Activated CD4-positive, alpha-beta T cell treated with anti-CD3 and anti-CD28 coated beads for 36 hours (primary cell): ENCODE measurements at regions not wholly inside any gene's neighbourhood (a gene's known extent, or its start where the extent isn't known, plus 50 kb on each side); places are given as distances from the start of the nearest gene placed in this dataset.
"Not testable (repeated sequence)": the region's sequence is repeated elsewhere in the genome, so short reads cannot be mapped to it uniquely, and the experiment has no call there.

Experiments
- ATAC-seq: fragments of 200-7000 bp; cut with Tn5 transposase; one replicate; pipeline ENCODE4 v1.10.0; 2021; ENCODE audit warnings: mild to moderate bottlenecking, moderate library complexity
- CTCF ChIA-PET: fragments of 350-600 bp; sonication (Branson Sonifier 250); formaldehyde crosslinking; loops from one replicate; lab custom pipeline; 2021; ENCODE audit warnings: antibody characterized with exemption; lab: Charles Lee
- POLR2A ChIA-PET: fragments of 350-600 bp; sonication (Branson Sonifier 250); formaldehyde crosslinking; loops from one replicate; lab custom pipeline; 2021; ENCODE audit warnings: antibody characterized with exemption, inconsistent platforms; lab: Charles Lee
- DNase-seq: peaks from one replicate; pipeline ENCODE4 v3.0.0-alpha.2; 2020
- H3K27ac Mint-ChIP-seq: one replicate; pipeline ENCODE4 v1.8.0; 2021; ENCODE audit warnings: mixed read lengths
- H3K27me3 Mint-ChIP-seq: one replicate; pipeline ENCODE4 v1.8.0; 2021; ENCODE audit warnings: mixed read lengths
- H3K36me3 Mint-ChIP-seq: one replicate; pipeline ENCODE4 v1.8.0; 2021; ENCODE audit warnings: low read depth, mixed read lengths
- H3K4me1 Mint-ChIP-seq: one replicate; pipeline ENCODE4 v1.8.0; 2021; ENCODE audit warnings: mixed read lengths
- H3K4me3 Mint-ChIP-seq: one replicate; pipeline ENCODE4 v1.8.0; 2021; ENCODE audit warnings: mild to moderate bottlenecking, moderate library complexity, mixed read lengths
- H3K9me3 Mint-ChIP-seq: one replicate; pipeline ENCODE4 v1.8.0; 2021; ENCODE audit warnings: low read depth, mixed read lengths
- intact Hi-C, 2 experiments: fragments of 100-400 bp; cut with DNase I in 1 of 2; cut with micrococcal nuclease in 1 of 2; formaldehyde crosslinking; loops; one replicate each; pipeline versions ENCODE4 v1.14.2 to v1.15.1; 2022 to 2024; cut with DNase I, micrococcal nuclease

DNA sequence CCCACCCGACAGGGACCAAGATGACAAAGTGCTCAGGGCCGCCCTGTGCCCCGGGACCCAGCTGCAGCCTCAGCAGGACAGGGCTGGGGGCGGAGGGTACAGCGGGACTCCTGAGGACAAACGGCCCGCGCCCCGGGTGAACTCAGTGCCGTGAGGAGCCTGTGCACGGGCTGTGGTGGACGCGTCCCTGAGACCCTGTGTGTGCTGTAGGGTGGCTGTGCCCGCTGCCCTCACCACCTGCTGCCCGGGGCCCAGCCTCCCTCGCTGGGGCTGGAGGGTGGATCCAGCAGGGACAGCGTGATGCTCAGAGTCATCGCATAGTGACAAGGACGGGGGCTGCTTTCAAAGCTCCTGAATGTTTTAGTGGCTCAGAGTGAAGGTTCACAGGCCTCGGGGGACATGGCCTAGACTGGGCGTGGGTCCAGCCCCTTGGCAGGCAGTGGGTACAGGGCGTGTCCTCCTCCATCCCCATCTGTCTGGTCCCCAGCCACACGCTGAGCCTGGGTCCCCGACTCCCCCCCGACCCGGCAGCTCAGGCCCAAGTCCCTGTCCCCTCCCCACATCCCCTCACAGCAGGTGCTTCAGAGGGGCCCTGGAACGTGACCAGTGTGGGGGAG, 172.7 kb downstream of the TMEM121 start:
- intact Hi-C loops, ATAC-seq, DNase-seq: not testable (repeated sequence)

DNA sequence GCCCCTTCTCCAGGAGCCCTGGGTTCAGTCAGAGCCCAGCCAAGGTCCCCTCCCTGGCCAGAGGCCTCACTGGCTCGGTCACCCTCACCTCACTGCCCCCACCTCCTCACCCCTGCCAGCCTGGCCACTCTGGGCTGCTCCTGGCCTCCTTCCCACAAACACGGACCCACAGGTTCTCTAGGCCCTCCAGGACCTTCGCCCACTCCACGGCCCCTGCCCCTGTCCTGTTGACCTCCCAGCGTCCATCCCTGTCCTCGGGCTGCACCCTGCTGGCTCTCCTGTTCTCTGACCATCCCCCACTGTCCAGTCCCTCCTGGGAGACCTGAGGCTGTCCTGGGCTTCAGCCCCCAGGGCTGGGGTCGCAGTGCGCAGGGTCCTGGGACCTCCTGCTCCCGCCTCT, 173.3 kb downstream of the TMEM121 start:
- H3K36me3 Mint-ChIP-seq, H3K27me3 Mint-ChIP-seq, CTCF ChIA-PET, H3K4me3 Mint-ChIP-seq, H3K27ac Mint-ChIP-seq, POLR2A ChIA-PET, H3K4me1 Mint-ChIP-seq, ATAC-seq, DNase-seq, H3K9me3 Mint-ChIP-seq: not testable (repeated sequence)
- intact Hi-C loops = loop anchor here in 1 of 2 experiments (2.0 kb wide), 1 partner anchor 117 kb away; no protein-coding TSS in a partner anchor

More for the DNA sequence above, 172.7 kb downstream of the TMEM121 start:
- H3K4me1 Mint-ChIP-seq, CTCF ChIA-PET, H3K36me3 Mint-ChIP-seq, H3K27ac Mint-ChIP-seq, H3K9me3 Mint-ChIP-seq, POLR2A ChIA-PET, H3K4me3 Mint-ChIP-seq: not testable (repeated sequence)
- peaks cover 14% of the 10 kb centered on the region for H3K27me3 Mint-ChIP-seq

DNA sequence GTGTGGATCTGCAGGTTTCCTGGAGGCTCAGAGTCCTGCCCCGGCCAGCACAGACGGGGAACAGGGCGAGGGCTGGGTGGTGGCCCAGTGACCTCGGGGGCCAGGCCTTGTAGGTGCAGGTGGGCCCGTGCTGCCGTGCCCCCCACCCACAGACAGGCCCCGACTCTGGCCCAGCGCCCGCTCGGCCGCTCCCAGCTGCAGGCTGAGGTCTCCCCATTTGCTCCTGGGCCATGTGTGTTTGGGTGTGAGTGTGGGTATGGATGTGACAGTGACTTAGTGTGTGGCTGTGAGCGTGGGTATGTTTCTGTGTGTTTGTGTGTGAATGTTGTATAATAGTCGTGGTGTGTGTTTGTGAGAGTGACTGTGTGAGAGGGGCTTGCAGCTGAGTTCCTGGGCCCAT, 173.8 kb downstream of the TMEM121 start:
- H3K27ac Mint-ChIP-seq, H3K27me3 Mint-ChIP-seq, H3K4me1 Mint-ChIP-seq, H3K9me3 Mint-ChIP-seq, H3K36me3 Mint-ChIP-seq, H3K4me3 Mint-ChIP-seq, CTCF ChIA-PET, POLR2A ChIA-PET, DNase-seq, ATAC-seq: not testable (repeated sequence)
- intact Hi-C loops = loop anchor here in 1 of 2 experiments (2.0 kb wide), 1 partner anchor 117 kb away; no protein-coding TSS in a partner anchor

DNA sequence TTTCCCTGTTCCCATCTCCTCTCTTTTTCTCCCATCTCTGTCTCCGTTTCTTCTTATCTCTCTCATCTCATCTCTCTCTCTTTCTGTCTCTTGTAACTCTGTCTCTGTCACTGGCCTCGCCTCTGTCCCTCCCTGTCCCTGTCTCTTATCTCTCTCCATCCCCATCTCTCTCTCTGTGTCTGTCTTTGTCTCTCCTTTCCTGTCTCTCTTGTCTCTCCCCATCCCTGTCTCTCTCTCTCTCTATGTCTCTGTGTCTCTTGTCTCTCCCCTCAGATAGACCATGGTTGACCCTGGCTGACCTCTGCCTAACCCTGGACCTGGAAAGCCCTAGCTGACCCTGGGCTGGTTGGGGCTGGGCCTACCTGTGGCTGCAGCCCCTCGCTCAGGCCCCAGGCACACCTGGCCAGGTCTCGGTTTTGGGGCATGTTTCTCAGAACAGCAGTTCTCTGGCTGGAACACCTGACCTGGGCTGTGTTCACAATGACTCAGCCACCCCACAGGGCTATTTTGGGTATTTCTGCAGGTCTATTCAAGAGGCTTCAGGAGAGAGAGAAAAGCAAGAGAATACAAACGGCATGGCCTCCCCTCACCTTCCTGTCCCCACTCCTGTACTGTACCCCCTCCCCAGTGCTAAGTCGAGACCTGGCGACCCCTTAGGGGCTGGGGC, 174.4 kb downstream of the TMEM121 start:
- Mint-ChIP-seq H3K36me3 (no peaks in the 10 kb centered on the region), H3K4me1 (peaks cover 3% of the 10 kb centered on the region), H3K27me3 (peaks cover 2% of the 10 kb centered on the region), H3K27ac (no peak overlapping the region), H3K9me3 (no peaks in the 10 kb centered on the region), H3K4me3 (no peak overlapping the region)
- ATAC-seq (peak; percentile 35), DNase-seq (peak; percentile 41)
- intact Hi-C loops = loop anchor here in 1 of 2 experiments (2.0 kb wide), 1 partner anchor 118 kb away; no protein-coding TSS in a partner anchor
- POLR2A ChIA-PET = no interaction called here
- CTCF ChIA-PET = no interaction called here

DNA sequence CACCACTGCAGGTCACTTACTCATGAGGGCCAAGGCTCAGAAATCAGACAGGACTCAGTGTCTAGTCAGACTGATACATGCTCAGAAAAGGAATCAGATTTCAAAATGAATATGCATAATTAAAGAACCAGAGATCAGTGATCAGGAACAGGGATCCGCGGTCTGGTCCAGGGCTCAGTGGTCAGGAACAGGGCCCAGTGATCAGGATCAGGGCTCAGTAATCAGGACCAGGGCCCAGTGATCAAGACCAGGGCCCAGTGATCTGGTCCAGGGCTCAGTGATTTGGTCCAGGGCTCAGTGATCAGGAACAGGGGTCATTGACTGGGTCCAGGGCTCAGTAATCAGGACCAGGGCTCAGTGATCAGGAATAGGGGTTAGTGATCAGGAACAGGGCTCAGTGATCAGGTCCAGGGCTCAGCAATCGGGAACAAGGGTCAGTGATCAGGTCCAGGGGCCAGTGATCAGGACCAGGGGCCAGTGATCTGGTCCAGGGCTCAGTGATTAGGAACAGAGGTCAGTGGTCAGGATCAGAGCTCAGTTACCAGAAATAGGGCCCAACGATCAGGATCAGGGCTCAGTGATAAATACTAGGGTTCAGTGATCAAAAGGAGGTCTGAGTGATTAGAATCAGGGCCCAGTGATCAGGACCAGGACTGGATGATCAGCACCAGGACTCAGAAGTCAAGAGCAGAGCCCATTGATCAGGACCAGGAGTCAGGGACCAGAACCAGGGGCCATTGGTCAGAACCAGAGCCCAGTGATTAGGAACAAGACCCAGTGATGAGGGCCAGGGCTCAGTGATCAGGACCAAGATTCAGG, 175.3 kb downstream of the TMEM121 start:
- intact Hi-C loops = loop anchor here in 1 of 2 experiments (2.0 kb wide), 1 partner anchor 119 kb away; no protein-coding TSS in a partner anchor
- ChIA-PET POLR2A (no interaction called here), CTCF (no interaction called here)
- H3K27ac Mint-ChIP-seq = peak overlapping the region; percentile 23
- ATAC-seq = no peak
- DNase-seq = no peak
- H3K9me3 Mint-ChIP-seq = no peaks in the 10 kb centered on the region
- H3K4me3 Mint-ChIP-seq = no peak overlapping the region
- H3K36me3 Mint-ChIP-seq = no peaks in the 10 kb centered on the region
- H3K27me3 Mint-ChIP-seq = peaks cover 2% of the 10 kb centered on the region
- H3K4me1 Mint-ChIP-seq = peaks cover 3% of the 10 kb centered on the region

DNA sequence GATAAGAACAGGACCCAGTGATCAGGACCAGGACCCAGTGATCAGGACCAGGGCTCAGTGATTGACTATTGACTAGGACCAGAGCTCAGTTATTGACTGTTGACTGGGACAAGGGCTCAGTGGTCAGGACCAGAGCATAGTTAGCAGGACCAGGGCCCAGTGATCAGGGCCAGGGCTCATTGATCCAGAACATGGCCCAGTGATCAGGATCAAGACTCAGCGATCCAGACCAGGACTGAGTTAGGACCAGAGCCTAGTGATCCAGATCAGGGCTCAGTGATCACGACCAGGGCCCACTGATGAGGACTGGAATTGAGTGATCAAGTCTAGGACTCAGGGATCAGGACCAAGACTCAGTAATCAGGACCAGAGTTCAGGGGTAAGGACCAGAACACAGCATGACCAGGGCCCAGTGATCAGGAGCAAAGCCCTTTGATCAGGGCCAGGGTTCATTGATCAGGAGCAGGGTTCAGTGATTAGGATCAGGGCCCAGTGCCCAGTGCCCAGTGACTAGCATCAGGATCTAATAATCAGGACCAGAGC, 176.0 kb downstream of the TMEM121 start:
- intact Hi-C loops = no loop called here
- H3K4me3 Mint-ChIP-seq = no peak overlapping the region
- no peak for DNase-seq

DNA sequence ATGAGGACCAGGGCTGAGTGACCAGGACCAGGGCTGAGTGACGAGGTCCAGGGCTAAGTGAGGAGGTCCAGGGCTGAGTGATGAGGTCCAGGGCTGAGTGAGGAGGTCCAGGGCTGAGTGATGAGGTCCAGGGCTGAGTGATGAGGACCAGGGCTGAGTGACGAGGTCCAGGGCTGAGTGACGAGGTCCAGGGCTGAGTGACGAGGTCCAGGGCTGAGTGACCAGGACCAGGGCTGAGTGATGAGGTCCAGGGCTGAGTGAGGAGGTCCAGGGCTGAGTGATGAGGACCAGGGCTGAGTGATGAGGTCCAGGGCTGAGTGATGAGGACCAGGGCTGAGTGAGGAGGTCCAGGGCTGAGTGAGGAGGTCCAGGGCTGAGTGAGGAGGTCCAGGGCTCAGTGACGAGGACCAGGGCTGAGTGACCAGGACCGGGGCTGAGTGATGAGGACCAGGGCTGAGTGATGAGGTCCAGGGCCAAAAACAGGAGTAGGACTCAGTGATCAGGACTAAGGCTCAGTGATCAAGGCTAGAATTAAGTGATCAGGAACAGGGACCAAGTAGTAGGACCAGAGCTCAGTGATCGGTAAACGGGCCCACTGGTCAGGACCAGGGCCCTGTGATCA, 176.8 kb downstream of the TMEM121 start:
- H3K9me3 Mint-ChIP-seq, H3K27me3 Mint-ChIP-seq, H3K4me1 Mint-ChIP-seq, ATAC-seq, DNase-seq, H3K36me3 Mint-ChIP-seq, intact Hi-C loops, H3K27ac Mint-ChIP-seq, POLR2A ChIA-PET, CTCF ChIA-PET, H3K4me3 Mint-ChIP-seq: not testable (repeated sequence)

More for the DNA sequence above, 176.0 kb downstream of the TMEM121 start:
- Mint-ChIP-seq H3K4me1 (peaks cover 3% of the 10 kb centered on the region), H3K27me3 (peaks cover 2% of the 10 kb centered on the region), H3K9me3 (no peaks in the 10 kb centered on the region), H3K36me3 (no peaks in the 10 kb centered on the region), H3K27ac (no peak overlapping the region)
- no peak for ATAC-seq
- POLR2A ChIA-PET = no interaction called here
- CTCF ChIA-PET = no interaction called here

DNA sequence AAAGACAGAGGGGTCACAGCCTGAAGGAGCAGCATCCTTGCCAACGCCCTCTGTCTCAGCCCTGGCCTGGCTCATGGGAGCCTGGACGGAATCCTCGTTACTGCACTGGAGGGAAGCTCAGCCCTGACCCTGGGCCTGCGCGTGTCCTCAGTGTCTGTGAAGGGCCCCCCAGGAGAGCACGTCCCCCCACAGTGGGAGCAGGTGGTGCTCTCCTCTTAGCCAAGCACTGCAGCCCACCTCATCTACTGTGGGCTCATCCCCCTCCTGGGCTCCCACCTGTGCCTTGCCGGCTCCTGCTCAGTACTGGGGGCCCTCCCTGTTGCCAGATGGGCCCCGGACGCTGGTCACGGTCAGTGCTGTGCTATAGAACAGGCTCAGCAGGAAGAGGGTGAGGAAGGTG, 177.7 kb downstream of the TMEM121 start:
- H3K9me3 Mint-ChIP-seq, POLR2A ChIA-PET, ATAC-seq, H3K27ac Mint-ChIP-seq, CTCF ChIA-PET, H3K4me1 Mint-ChIP-seq, H3K36me3 Mint-ChIP-seq, H3K27me3 Mint-ChIP-seq, intact Hi-C loops, H3K4me3 Mint-ChIP-seq, DNase-seq: not testable (repeated sequence)

DNA sequence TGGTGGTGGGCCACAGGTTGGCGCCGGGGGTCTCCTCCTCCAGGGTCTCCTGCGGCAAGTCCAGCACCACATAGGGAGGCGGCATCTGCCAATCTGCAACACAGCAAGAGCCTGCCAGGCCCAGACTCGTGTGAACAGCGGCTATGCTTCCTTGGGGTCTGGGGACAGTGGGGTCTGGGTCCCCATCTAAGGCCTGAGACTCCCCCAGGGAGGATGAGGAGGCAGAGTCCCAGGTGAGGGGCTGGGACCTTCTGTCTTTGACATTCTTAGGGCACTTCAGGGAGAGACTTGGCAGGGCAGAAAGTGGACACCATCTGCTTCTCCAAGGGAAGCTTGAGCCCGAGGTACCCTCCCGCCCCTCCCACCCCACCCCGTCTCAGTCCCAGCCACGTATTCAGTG, 178.1 kb downstream of the TMEM121 start:
- POLR2A ChIA-PET, DNase-seq, H3K27ac Mint-ChIP-seq, H3K9me3 Mint-ChIP-seq, ATAC-seq, H3K4me3 Mint-ChIP-seq, H3K27me3 Mint-ChIP-seq, intact Hi-C loops, H3K4me1 Mint-ChIP-seq, CTCF ChIA-PET, H3K36me3 Mint-ChIP-seq: not testable (repeated sequence)

DNA sequence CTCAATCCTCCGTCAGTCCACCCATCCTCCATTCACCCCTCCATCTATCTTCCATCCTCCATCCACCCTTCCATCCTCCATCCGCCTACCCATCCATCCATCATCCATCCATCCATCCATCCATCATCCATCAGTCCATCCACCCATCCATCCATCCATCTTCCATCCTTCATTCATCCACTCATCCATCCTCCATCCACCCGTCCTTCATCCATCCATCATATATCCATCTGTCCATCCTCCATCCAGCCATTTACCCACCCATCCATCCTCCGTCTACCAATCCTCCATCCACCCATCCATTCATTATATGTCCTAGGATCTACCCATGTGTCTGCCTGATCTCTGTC, 179.1 kb downstream of the TMEM121 start:
- POLR2A ChIA-PET, H3K9me3 Mint-ChIP-seq, H3K27ac Mint-ChIP-seq, H3K4me1 Mint-ChIP-seq, ATAC-seq, CTCF ChIA-PET, DNase-seq, H3K27me3 Mint-ChIP-seq, intact Hi-C loops, H3K4me3 Mint-ChIP-seq, H3K36me3 Mint-ChIP-seq: not testable (repeated sequence)
